HCT116 (cell line): ENCODE measurements at regions not wholly inside any gene's neighbourhood (a gene's known extent, or its start where the extent isn't known, plus 50 kb on each side); places are given as distances from the start of the nearest gene placed in this dataset.

Experiments
- ATAC-seq: fragments of 200-7000 bp; cut with Tn5 transposase; 2 replicates; pipeline ENCODE4 v1.9.1; 2020; ENCODE audit warnings: mild to moderate bottlenecking, moderate library complexity
- BruUV-seq: library from RNA; stranded (reverse); fragments of 400-500 nt; replicated peaks from 2 replicates; lab custom pipeline; 2021; lab: Mats Ljungman, UMichigan
- CTCF ChIA-PET: fragments of 300-600 bp; sonication (Branson Sonifier 250); formaldehyde crosslinking; loops from one replicate; lab custom pipeline; 2021; ENCODE audit warnings: antibody characterized with exemption; lab: Charles Lee
- POLR2A ChIA-PET: fragments of 300-600, 350-600 bp; sonication (Branson Sonifier 250); formaldehyde crosslinking; loops from one replicate; lab custom pipeline; 2021; ENCODE audit warnings: antibody characterized with exemption; lab: Charles Lee
- RAD21 ChIA-PET, 2 experiments: fragments of 300-600 bp; sonication (Branson Sonifier 250); formaldehyde crosslinking; loops; one replicate each; lab custom pipeline; 2023; ENCODE audit warnings: low total read pairs in 2 of 2; ENCODE audit not compliant: uncharacterized antibody in 2 of 2, unreplicated experiment in 2 of 2, low non-redundant PET in 1 of 2; lab: Charles Lee
- DNase-seq: peaks from one replicate; pipeline ENCODE4 v3.0.0-alpha.2; 2010; ENCODE audit warnings: low read depth, low spot score
- H2AFZ ChIP-seq: fragments of 200-600 bp; shearing (Covaris generic), sonication (generic); 2 replicates; pipeline ENCODE4 v1.6.1; 2017; ENCODE audit warnings: low read depth, mixed run types, mixed read lengths, antibody characterized with exemption, low read length; ENCODE audit not compliant: poor library complexity, severe bottlenecking
- H3K27ac ChIP-seq: 2 replicates; pipeline ENCODE4 v1.5.1; 2012; ENCODE audit warnings: low read depth, low read length
- H3K27me3 ChIP-seq: fragments of 200-600 bp; sonication (generic); 2 replicates; pipeline ENCODE4 v1.6.1; 2016; ENCODE audit warnings: mixed run types, low read length, mixed read lengths; ENCODE audit not compliant: insufficient read depth
- H3K36me3 ChIP-seq, 2 experiments: fragments of 200-500 bp in 1 of 2; fragments of 200-600 bp in 1 of 2; sonication (Bioruptor generic) in 1 of 2; sonication (generic) in 1 of 2; 2 replicates each; pipeline versions ENCODE4 v1.5.1 to v1.6.1; 2014 to 2016; ENCODE audit warnings: low read length in 2 of 2, inconsistent platforms in 1 of 2, mixed read lengths in 1 of 2, mixed run types in 1 of 2; ENCODE audit not compliant: insufficient read depth in 2 of 2, control insufficient read depth in 1 of 2
- H3K4me1 ChIP-seq, 2 experiments: fragments of 200-600 bp in 1 of 2; sonication (generic) in 1 of 2; 2 replicates each; pipeline versions ENCODE4 v1.5.1 to v1.6.1; 2012 to 2017; ENCODE audit warnings: low read length in 2 of 2, inconsistent platforms in 1 of 2, mild to moderate bottlenecking in 1 of 2, mixed read lengths in 1 of 2, mixed run types in 1 of 2, moderate library complexity in 1 of 2; ENCODE audit not compliant: insufficient read depth in 2 of 2, control insufficient read depth in 1 of 2
- H3K4me2 ChIP-seq: fragments of 200-600 bp; sonication (generic); 2 replicates; pipeline ENCODE4 v1.6.1; 2017; ENCODE audit warnings: mixed run types, low read length, mixed read lengths
- H3K4me3 ChIP-seq, 2 experiments: fragments of 200-600 bp in 1 of 2; sonication (generic) in 1 of 2; replicated peaks in 1 of 2; 2 replicates each; pipeline ENCODE4 v1.5.1; 2011 to 2016; ENCODE audit warnings: low read length in 2 of 2, control low read depth in 1 of 2, low read depth in 1 of 2, mild to moderate bottlenecking in 1 of 2, mixed read lengths in 1 of 2, mixed run types in 1 of 2
- H3K79me2 ChIP-seq: fragments of 200-600 bp; sonication (generic); 2 replicates; pipeline ENCODE4 v1.6.1; 2017; ENCODE audit warnings: mild to moderate bottlenecking, mixed run types, low read length, moderate library complexity, mixed read lengths; ENCODE audit not compliant: insufficient read depth
- H3K9ac ChIP-seq: fragments of 200-600 bp; sonication (generic); 2 replicates; pipeline ENCODE4 v1.6.1; 2016; ENCODE audit warnings: low read length, mixed read lengths
- H3K9me2 ChIP-seq: fragments of 200-600 bp; sonication (generic), shearing (Covaris generic); 2 replicates; pipeline ENCODE4 v1.6.1; 2017; ENCODE audit warnings: mixed run types, mild to moderate bottlenecking, moderate library complexity; ENCODE audit not compliant: insufficient read depth
- H3K9me3 ChIP-seq, 2 experiments: fragments of 200-500 bp in 1 of 2; fragments of 200-600 bp in 1 of 2; sonication (Bioruptor generic) in 1 of 2; sonication (generic) in 1 of 2; 2 replicates each; pipeline ENCODE4 v1.6.1; 2014 to 2017; ENCODE audit warnings: low read length in 2 of 2, mixed read lengths in 2 of 2, inconsistent platforms in 1 of 2, low read depth in 1 of 2, mild to moderate bottlenecking in 1 of 2, mixed run types in 1 of 2, moderate library complexity in 1 of 2; ENCODE audit not compliant: control insufficient read depth in 1 of 2, insufficient read depth in 1 of 2
- H4K20me1 ChIP-seq: fragments of 200-600 bp; sonication (generic), shearing (Covaris generic); 2 replicates; pipeline ENCODE4 v1.6.1; 2017; ENCODE audit warnings: mixed run types, mild to moderate bottlenecking, moderate library complexity; ENCODE audit not compliant: insufficient read depth
- CBX3 ChIP-seq: IDR thresholded peaks from 2 replicates; pipeline ENCODE4 v1.6.1; 2012; ENCODE audit warnings: low read depth
- CEBPB ChIP-seq: IDR thresholded peaks from 2 replicates; pipeline ENCODE4 v1.6.1; 2012; ENCODE audit warnings: low read depth
- EZH2 ChIP-seq: fragments of 200-600 bp; sonication (generic); IDR thresholded peaks from 2 replicates; pipeline ENCODE4 v1.6.1; 2017; ENCODE audit warnings: antibody characterized with exemption, mixed run types
- MAX ChIP-seq: IDR thresholded peaks from 2 replicates; pipeline ENCODE4 v1.6.1; 2012
- POLR2AphosphoS5 ChIP-seq: IDR thresholded peaks from 2 replicates; pipeline ENCODE4 v1.6.1; 2011; ENCODE audit warnings: mild to moderate bottlenecking, low read depth, low read length, moderate library complexity
- SIN3A ChIP-seq: IDR thresholded peaks from 2 replicates; pipeline ENCODE4 v1.6.1; 2012; ENCODE audit warnings: low read depth
- TCF7L2 ChIP-seq: IDR thresholded peaks from 2 replicates; pipeline ENCODE4 v1.7.0; 2011; ENCODE audit warnings: borderline replicate concordance, inconsistent platforms; ENCODE audit not compliant: insufficient read depth, insufficient read length; ENCODE audit errors: extremely low read depth
- YY1 ChIP-seq: IDR thresholded peaks from 2 replicates; pipeline ENCODE4 v1.6.1; 2011; ENCODE audit warnings: low read length, low read depth, moderate library complexity, mild to moderate bottlenecking; ENCODE audit not compliant: insufficient replicate concordance; ENCODE audit errors: extremely low read depth
- ZFX ChIP-seq: fragments of 450-650 bp; IDR thresholded peaks from 2 replicates; pipeline ENCODE4 v1.6.1; 2017
- ZNF274 ChIP-seq: fragments of 200-500 bp; sonication (Bioruptor generic); IDR thresholded peaks from 2 replicates; pipeline ENCODE4 v1.6.1; 2014; ENCODE audit warnings: mild to moderate bottlenecking, low read depth, low read length, inconsistent platforms
- intact Hi-C: fragments of 100-400 bp; cut with micrococcal nuclease; formaldehyde crosslinking; loops from 2 replicates; pipeline ENCODE4 v1.10.0; 2022

GRCh38 chr4:43242606-43243005, 350.1 kb downstream of the GRXCR1 start:
- no peak overlapping the region for H2AFZ ChIP-seq
- no peaks in the 10 kb centered on the region for H3K27me3 ChIP-seq
- H3K79me2 ChIP-seq = no peaks in the 10 kb centered on the region
- H3K4me2 ChIP-seq = no peak overlapping the region
- RAD21 ChIA-PET = no interaction called here
- intact Hi-C loops = no loop called here
- H3K4me1 ChIP-seq = no peaks in the 10 kb centered on the region
- TF ChIP-seq TCF7L2 = no peak
- no peak for TF ChIP-seq MAX
- TF ChIP-seq EZH2 = no peak
- DNase-seq = no peak
- CTCF ChIA-PET = no interaction called here
- H3K9ac ChIP-seq = no peak overlapping the region
- H3K9me3 ChIP-seq = peaks cover 12 to 21% of the 10 kb centered on the region in 2 experiments; a peak in 2 of 4 replicates
- no TSS peak for BruUV-seq
- H3K9me2 ChIP-seq = no peaks in the 10 kb centered on the region
- no peak overlapping the region for H3K27ac ChIP-seq
- no peaks in the 10 kb centered on the region for H4K20me1 ChIP-seq
- no peaks in the 10 kb centered on the region for H3K36me3 ChIP-seq
- POLR2A ChIA-PET = no interaction called here
- H3K4me3 ChIP-seq = no peak overlapping the region
- ATAC-seq = no peak

GRCh38 chr4:43243433-43244116, 351.1 kb downstream of the GRXCR1 start:
- no peaks in the 10 kb centered on the region for H3K79me2 ChIP-seq
- BruUV-seq = no TSS peak
- intact Hi-C loops = no loop called here
- H3K4me2 ChIP-seq = no peak overlapping the region
- DNase-seq (no peak), ATAC-seq (no peak)
- peaks cover 12 to 27% of the 10 kb centered on the region in 2 experiments; a peak in 2 of 4 replicates for H3K9me3 ChIP-seq
- H3K4me3 ChIP-seq = no peak overlapping the region
- H3K9ac ChIP-seq = no peak overlapping the region
- H3K36me3 ChIP-seq = no peaks in the 10 kb centered on the region
- TF ChIP-seq POLR2AphosphoS5 = no peak
- no peak for TF ChIP-seq EZH2
- no peak for TF ChIP-seq ZNF274
- no peak for TF ChIP-seq YY1
- TF ChIP-seq CBX3 = no peak
- no peak for TF ChIP-seq CEBPB
- TF ChIP-seq SIN3A = no peak
- no peak for TF ChIP-seq ZFX
- RAD21 ChIA-PET = no interaction called here
- H2AFZ ChIP-seq = no peak overlapping the region
- H3K9me2 ChIP-seq = no peaks in the 10 kb centered on the region
- no peak overlapping the region for H3K27ac ChIP-seq
- CTCF ChIA-PET = no interaction called here
- no peaks in the 10 kb centered on the region for H3K27me3 ChIP-seq
- H4K20me1 ChIP-seq = no peaks in the 10 kb centered on the region
- POLR2A ChIA-PET = no interaction called here
- no peaks in the 10 kb centered on the region for H3K4me1 ChIP-seq
